ENCODE measurements at regions not wholly inside any gene's neighbourhood (a gene's known extent, or its start where the extent isn't known, plus 50 kb on each side); places are given as distances from the start of the nearest gene placed in this dataset.

- no peaks in the 10 kb centered on the region for H3K9me3 ChIP-seq
- H3K27ac ChIP-seq = no peak overlapping the region
- no peaks in the 10 kb centered on the region for H3K27me3 ChIP-seq
- no peak overlapping the region for H3K4me3 ChIP-seq (replicated peaks in 1 of 3)
- intact Hi-C loops (cut with DNase I) = no loop called here
- no peak for DNase-seq
- H3K4me1 ChIP-seq = no peaks in the 10 kb centered on the region
- no peak for TF ChIP-seq CTCF (IDR thresholded peaks at IDR 0.05)
- no peak for TF ChIP-seq POLR2A (IDR thresholded peaks at IDR 0.05)
- no peaks in the 10 kb centered on the region for H3K36me3 ChIP-seq
- 82 to 83% methylated on average over 3 of the region's 3 CpGs for WGBS, 2 donors
These were observed 133.1 kb downstream of the IDS start for GRCh38 chrX:149371986-149372385.

GRCh38 chrX:149370097-149370496 lies 135.0 kb downstream of the IDS start:
- intact Hi-C loops (cut with DNase I) = no loop called here
- Histone ChIP-seq H3K27ac (no peak overlapping the region), H3K36me3 (no peaks in the 10 kb centered on the region), H3K4me1 (no peaks in the 10 kb centered on the region), H3K4me3 (replicated peaks in 1 of 3) (no peak overlapping the region), H3K9me3 (no peaks in the 10 kb centered on the region), H3K27me3 (no peaks in the 10 kb centered on the region)
- whole genome bisulfite sequencing, 2 donors = 77 to 84% methylated on average over 6 of the region's 6 CpGs
- no peak for TF ChIP-seq POLR2A (IDR thresholded peaks at IDR 0.05)
- no peak for TF ChIP-seq CTCF (IDR thresholded peaks at IDR 0.05)
- DNase-seq = no peak

GRCh38 chrX:149365552-149365951 lies 139.6 kb downstream of the IDS start:
- intact Hi-C loops (cut with DNase I) = no loop called here
- TF ChIP-seq POLR2A (IDR thresholded peaks at IDR 0.05) (no peak), CTCF (IDR thresholded peaks at IDR 0.05) (no peak)

GRCh38 chrX:149365061-149365460 lies 140.0 kb downstream of the IDS start:
- Histone ChIP-seq H3K4me1 (no peaks in the 10 kb centered on the region), H3K36me3 (no peaks in the 10 kb centered on the region), H3K9me3 (no peaks in the 10 kb centered on the region), H3K27me3 (no peaks in the 10 kb centered on the region), H3K4me3 (replicated peaks in 1 of 3) (no peak overlapping the region), H3K27ac (no peak overlapping the region)
- DNase-seq = no peak
- TF ChIP-seq POLR2A (IDR thresholded peaks at IDR 0.05) (no peak), CTCF (IDR thresholded peaks at IDR 0.05) (no peak)
- WGBS, 2 donors = 89 to 90% methylated on average over 1 of the region's 1 CpG
- intact Hi-C loops (cut with DNase I) = no loop called here

More at GRCh38 chrX:149365552-149365951, 139.6 kb downstream of the IDS start:
- Histone ChIP-seq H3K4me3 (replicated peaks in 1 of 3) (no peak overlapping the region), H3K27me3 (no peaks in the 10 kb centered on the region), H3K4me1 (no peaks in the 10 kb centered on the region), H3K36me3 (no peaks in the 10 kb centered on the region), H3K9me3 (no peaks in the 10 kb centered on the region), H3K27ac (no peak overlapping the region)
- no peak for DNase-seq

GRCh38 chrX:149363965-149364364 lies 141.1 kb downstream of the IDS start:
- Histone ChIP-seq H3K9me3 (no peaks in the 10 kb centered on the region), H3K4me3 (replicated peaks in 1 of 3) (no peak overlapping the region), H3K36me3 (no peaks in the 10 kb centered on the region), H3K4me1 (no peaks in the 10 kb centered on the region), H3K27ac (no peak overlapping the region), H3K27me3 (no peaks in the 10 kb centered on the region)
- no peak for DNase-seq
- intact Hi-C loops (cut with DNase I) = no loop called here
- TF ChIP-seq CTCF (IDR thresholded peaks at IDR 0.05) (no peak), POLR2A (IDR thresholded peaks at IDR 0.05) (no peak)
- WGBS, 2 donors = 46 to 58% methylated on average over 2 of the region's 2 CpGs

Measured in thyroid gland (tissue), 4 donors.